ENCODE measurements at regions not wholly inside any gene's neighbourhood (a gene's known extent, or its start where the extent isn't known, plus 50 kb on each side); places are given as distances from the start of the nearest gene placed in this dataset.

DNA sequence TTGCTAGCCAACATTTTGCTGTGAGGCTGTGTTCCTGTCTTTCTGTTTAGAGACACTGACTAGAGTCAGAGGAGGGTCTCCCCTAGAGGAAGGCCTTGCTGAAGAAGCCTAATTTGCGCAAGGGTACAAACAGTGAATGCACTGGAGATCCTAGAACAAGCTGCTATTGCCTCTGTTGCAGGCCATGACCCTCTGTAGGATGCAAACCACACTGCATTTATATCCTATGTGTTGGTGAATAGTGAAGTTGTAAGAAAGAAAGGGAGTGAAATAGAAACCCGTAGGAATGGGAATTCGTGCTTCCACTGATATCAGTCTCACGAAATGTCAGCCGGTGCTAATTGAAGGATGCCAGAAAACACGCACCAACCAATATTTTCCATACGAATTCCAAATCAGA is 88.2 kb downstream of the GJA1 start:
- TF ChIP-seq CTCF (IDR thresholded peaks at IDR 0.05): no peak
- DNase-seq (ENCODE audit: low spot score): no peak

DNA sequence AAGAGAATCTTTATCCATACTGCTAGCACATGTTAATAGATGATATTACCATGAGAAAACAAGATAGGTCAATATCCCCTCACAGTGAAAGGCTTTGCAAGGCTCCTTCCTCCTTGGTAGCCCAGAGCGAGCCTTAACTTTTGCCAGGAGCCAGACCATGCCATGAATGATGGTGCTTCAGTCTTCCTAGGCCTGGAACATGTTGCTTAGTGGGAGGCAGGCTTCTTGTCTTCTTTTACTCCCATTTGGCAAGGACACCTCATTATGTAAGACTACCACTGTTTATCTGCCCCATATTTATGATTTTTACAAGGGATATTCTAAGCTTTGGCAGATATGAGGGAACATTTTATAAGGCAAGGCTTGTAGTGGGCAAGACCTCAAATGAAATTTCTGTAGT is 90.8 kb downstream of the GJA1 start:
- no peak for TF ChIP-seq CTCF (IDR thresholded peaks at IDR 0.05)
- ATAC-seq (ENCODE audit: low FRiP score) (peak; percentile 45), DNase-seq (ENCODE audit: low spot score) (no peak)

More for the DNA sequence above, 88.2 kb downstream of the GJA1 start:
- no peak for ATAC-seq (ENCODE audit: low FRiP score)

DNA sequence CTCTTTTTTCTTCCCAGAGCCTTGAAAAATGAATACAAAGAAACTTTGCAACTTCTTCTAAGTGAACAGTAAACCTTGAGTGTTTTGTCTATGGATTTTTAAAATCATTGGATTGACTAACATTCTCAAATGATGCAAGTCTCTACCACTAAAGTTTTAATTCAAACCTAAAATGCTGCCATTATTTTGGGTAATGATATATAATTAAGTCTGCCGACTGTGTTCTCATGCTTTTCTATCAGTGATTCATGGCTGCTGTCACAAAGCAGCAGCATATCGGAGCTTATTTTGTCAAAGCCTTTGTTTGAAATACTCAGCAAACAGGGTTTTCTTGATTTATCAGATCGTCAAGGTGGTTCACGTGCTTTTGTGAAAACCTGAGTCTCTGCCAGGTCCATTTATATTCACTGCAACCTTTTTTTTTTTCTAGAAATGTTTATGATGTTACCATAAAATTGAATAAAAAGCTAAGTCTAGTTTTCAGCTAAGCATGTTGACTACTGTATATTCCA is 96.3 kb downstream of the GJA1 start:
- no peak for TF ChIP-seq CTCF (IDR thresholded peaks at IDR 0.05)
- ATAC-seq (ENCODE audit: low FRiP score) (no peak), DNase-seq (ENCODE audit: low spot score) (no peak)

DNA sequence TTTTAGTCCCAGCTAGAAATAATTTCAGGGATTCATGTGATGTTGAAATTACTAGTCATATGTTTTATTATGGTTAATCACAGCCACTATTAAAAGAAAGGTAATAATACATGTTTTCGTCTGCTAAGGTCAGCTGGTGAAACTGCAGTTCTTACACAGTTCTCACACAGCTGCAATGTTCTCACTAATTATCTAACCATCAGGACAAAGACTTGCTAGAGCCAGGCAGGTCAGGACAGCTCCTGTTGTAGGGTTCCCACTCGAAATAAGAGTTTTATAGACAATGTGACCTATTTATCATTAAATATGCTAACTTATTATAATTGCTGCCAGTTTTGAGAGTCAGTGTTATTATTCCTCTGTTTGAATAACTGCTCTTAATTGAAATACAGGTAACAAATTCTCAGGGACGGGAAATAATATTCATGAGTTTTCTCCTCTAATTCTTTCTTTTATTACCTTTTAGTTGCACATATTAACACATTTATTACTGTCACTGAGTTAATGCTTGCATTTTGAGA is 97.9 kb downstream of the GJA1 start:
- ATAC-seq (ENCODE audit: low FRiP score) (no peak), DNase-seq (ENCODE audit: low spot score) (no peak)
- TF ChIP-seq CTCF (IDR thresholded peaks at IDR 0.05): no peak

GRCh38 chr6:121535777-121536176 is 100.3 kb downstream of the GJA1 start:
- DNase-seq (ENCODE audit: low spot score) (no peak), ATAC-seq (ENCODE audit: low FRiP score) (no peak)
- TF ChIP-seq CTCF (IDR thresholded peaks at IDR 0.05): no peak

DNA sequence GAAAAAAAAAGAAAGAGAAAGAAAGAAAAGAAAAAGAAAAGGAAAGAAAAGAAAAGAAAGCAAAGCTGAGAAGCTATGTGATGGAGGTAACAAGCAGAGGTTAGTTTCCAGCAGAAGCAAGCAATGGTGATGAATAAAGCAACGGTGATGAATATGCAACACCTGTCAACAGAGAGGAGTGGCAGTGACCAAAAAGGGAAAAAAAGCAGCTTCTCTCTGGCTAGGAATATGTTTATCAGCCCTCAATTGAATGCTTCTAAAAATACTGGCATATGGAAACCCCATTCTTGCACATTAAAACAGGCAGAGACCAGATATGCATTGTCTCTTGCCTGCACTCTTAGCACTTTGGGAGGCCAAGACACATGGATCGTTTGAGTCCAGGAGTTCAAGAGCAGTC is 100.9 kb downstream of the GJA1 start:
- DNase-seq (ENCODE audit: low spot score): no peak
- no peak for ATAC-seq (ENCODE audit: low FRiP score)
- TF ChIP-seq CTCF (IDR thresholded peaks at IDR 0.05): no peak

DNA sequence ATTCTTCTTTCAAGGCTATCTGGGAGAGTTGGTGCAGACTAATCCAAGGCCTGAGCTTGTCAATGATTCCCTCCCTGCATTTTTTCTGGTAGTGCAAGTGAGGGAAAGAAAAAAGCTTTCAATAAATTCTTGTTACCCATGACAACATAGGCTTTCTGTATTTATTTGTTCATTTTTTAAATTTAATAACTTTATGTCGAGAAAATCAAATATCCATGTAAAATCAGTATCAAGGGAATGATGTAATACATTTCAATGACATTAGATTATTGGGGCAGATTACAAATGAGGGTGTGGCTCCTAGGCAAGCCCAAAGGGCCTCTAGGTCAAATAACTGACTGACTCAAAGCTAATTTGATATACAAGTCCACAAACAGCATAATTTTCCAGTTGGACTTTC is 104.0 kb downstream of the GJA1 start:
- ATAC-seq (ENCODE audit: low FRiP score): no peak
- DNase-seq (ENCODE audit: low spot score): no peak
- no peak for TF ChIP-seq CTCF (IDR thresholded peaks at IDR 0.05)

Measured in omental fat pad (tissue), 3 donors.